Neuronal stem cell (in vitro differentiated cells): ENCODE measurements at regions not wholly inside any gene's neighbourhood (a gene's known extent, or its start where the extent isn't known, plus 50 kb on each side); places are given as distances from the start of the nearest gene placed in this dataset.
"Not testable (repeated sequence)": the region's sequence is repeated elsewhere in the genome, so short reads cannot be mapped to it uniquely, and the experiment has no call there.

ENCODE experiments used
- DNase-seq: peaks from one replicate; pipeline ENCODE4 v3.0.0-alpha.2; 2013; ENCODE audit warnings: low spot score
- H2AFZ ChIP-seq: one replicate; pipeline ENCODE4 v1.6.1; 2013; ENCODE audit warnings: mild to moderate bottlenecking, low read length, inconsistent platforms
- H2AK5ac ChIP-seq: 2 replicates; pipeline ENCODE4 v1.6.1; 2013; ENCODE audit warnings: low read depth, mild to moderate bottlenecking, inconsistent platforms, low read length, moderate library complexity, mixed read lengths
- H2BK120ac ChIP-seq: 2 replicates; pipeline ENCODE4 v1.6.1; 2013; ENCODE audit warnings: low read depth, mild to moderate bottlenecking, inconsistent platforms, low read length, moderate library complexity, mixed read lengths
- H2BK12ac ChIP-seq: one replicate; pipeline ENCODE4 v1.6.1; 2013; ENCODE audit warnings: low read length, inconsistent platforms
- H2BK15ac ChIP-seq: 2 replicates; pipeline ENCODE4 v1.6.1; 2013; ENCODE audit warnings: mild to moderate bottlenecking, low read length, inconsistent platforms, mixed read lengths
- H2BK5ac ChIP-seq: one replicate; pipeline ENCODE4 v1.6.1; 2013; ENCODE audit warnings: inconsistent platforms, mild to moderate bottlenecking, low read length, moderate library complexity
- H3K14ac ChIP-seq: one replicate; pipeline ENCODE4 v1.6.1; 2013; ENCODE audit warnings: low read length, inconsistent platforms
- H3K18ac ChIP-seq: 2 replicates; pipeline ENCODE4 v1.6.1; 2013; ENCODE audit warnings: low read length, inconsistent platforms
- H3K23ac ChIP-seq: 2 replicates; pipeline ENCODE4 v1.6.1; 2013; ENCODE audit warnings: low read depth, mild to moderate bottlenecking, mixed read lengths, low read length, inconsistent platforms; ENCODE audit not compliant: poor library complexity
- H3K27ac ChIP-seq: replicated peaks from 3 replicates; pipeline ENCODE4 v1.5.1; 2013; ENCODE audit warnings: low read length, inconsistent platforms
- H3K27me3 ChIP-seq, 3 experiments: 2 replicates each; pipeline ENCODE4 v1.6.1; 2013; ENCODE audit warnings: low read length in 3 of 3, mild to moderate bottlenecking in 2 of 3, inconsistent platforms in 1 of 3, low read depth in 1 of 3, mixed read lengths in 1 of 3, moderate library complexity in 1 of 3; ENCODE audit not compliant: control insufficient read depth in 3 of 3, insufficient read depth in 3 of 3
- H3K36me3 ChIP-seq, 2 donors: replicated peaks in 1 of 2; 2 replicates each; pipeline ENCODE4 v1.6.1; 2013; ENCODE audit warnings: low read length in 2 of 2; ENCODE audit not compliant: control insufficient read depth in 2 of 2, insufficient read depth in 2 of 2
- H3K4ac ChIP-seq: 2 replicates; pipeline ENCODE4 v1.6.1; 2013; ENCODE audit warnings: inconsistent platforms, mild to moderate bottlenecking, low read length, moderate library complexity
- H3K4me1 ChIP-seq, 2 donors: 1 replicate in 1 of 2; 2 replicates in 1 of 2; pipeline ENCODE4 v1.6.1; 2013; ENCODE audit warnings: low read length in 2 of 2, low read depth in 1 of 2; ENCODE audit not compliant: control insufficient read depth in 2 of 2, insufficient read depth in 1 of 2
- H3K4me2 ChIP-seq: one replicate; pipeline ENCODE4 v1.6.1; 2013; ENCODE audit warnings: mild to moderate bottlenecking, low read length, inconsistent platforms; ENCODE audit not compliant: insufficient read depth, poor library complexity, severe bottlenecking
- H3K4me3 ChIP-seq, 2 donors: 2 replicates each; pipeline ENCODE4 v1.5.1; 2013; ENCODE audit warnings: low read length in 2 of 2, mild to moderate bottlenecking in 2 of 2, inconsistent platforms in 1 of 2, moderate library complexity in 1 of 2
- H3K79me1 ChIP-seq: one replicate; pipeline ENCODE4 v1.6.1; 2013; ENCODE audit warnings: low read depth, mild to moderate bottlenecking, inconsistent platforms, low read length, moderate library complexity
- H3K9ac ChIP-seq: one replicate; pipeline ENCODE4 v1.6.1; 2013; ENCODE audit warnings: mild to moderate bottlenecking, low read depth, low read length, inconsistent platforms; ENCODE audit not compliant: poor library complexity
- H3K9me3 ChIP-seq, 2 donors: replicated peaks in 1 of 2; 2 replicates each; pipeline versions ENCODE3 to v1.6.1; 2013; ENCODE audit warnings: low read length in 2 of 2, mild to moderate bottlenecking in 2 of 2, inconsistent platforms in 1 of 2, low read depth in 1 of 2, mixed read lengths in 1 of 2, moderate library complexity in 1 of 2; ENCODE audit not compliant: control insufficient read depth in 2 of 2, insufficient read depth in 1 of 2
- H4K8ac ChIP-seq: one replicate; pipeline ENCODE4 v1.6.1; 2013; ENCODE audit warnings: low read depth, mild to moderate bottlenecking, inconsistent platforms, low read length, moderate library complexity
- H4K91ac ChIP-seq: one replicate; pipeline ENCODE4 v1.6.1; 2013; ENCODE audit warnings: low read length, low read depth, mild to moderate bottlenecking, inconsistent platforms; ENCODE audit not compliant: poor library complexity
- WGBS, 2 donors: extraction: QIAGEN DNeasy Blood & Tissue Kit; methylation state at CpG; one replicate each; pipeline ENCODE4 v1.1.7; 2013; ENCODE audit warnings: missing lambda C conversion rate in 2 of 2, mixed read lengths in 1 of 2; ENCODE audit not compliant: insufficient read length in 2 of 2, insufficient replicate concordance in 1 of 2; ENCODE audit errors: extremely low coverage in 2 of 2; 5-methylcytosine and 5-hydroxymethylcytosine counted together

GRCh38 chr2:89148256-89148655, 456.8 kb downstream of the RPIA start:
- H3K4me3 ChIP-seq, H2BK120ac ChIP-seq, H3K27ac ChIP-seq, H2AK5ac ChIP-seq, H3K36me3 ChIP-seq, H3K18ac ChIP-seq, H3K14ac ChIP-seq, H4K8ac ChIP-seq, H3K9ac ChIP-seq, H3K9me3 ChIP-seq, H3K4me1 ChIP-seq, H3K23ac ChIP-seq, H3K27me3 ChIP-seq, H4K91ac ChIP-seq, H2BK12ac ChIP-seq, DNase-seq, H2AFZ ChIP-seq, H2BK15ac ChIP-seq, H3K4me2 ChIP-seq, H2BK5ac ChIP-seq, H3K79me1 ChIP-seq, H3K4ac ChIP-seq: not testable (repeated sequence)
- WGBS, 2 donors: no CpG with 5 or more reads among the region's 2 CpGs

GRCh38 chr2:89151699-89152098, 460.2 kb downstream of the RPIA start:
- H3K4me3 ChIP-seq, H2AFZ ChIP-seq, H3K4me2 ChIP-seq, H4K8ac ChIP-seq, H2BK5ac ChIP-seq, DNase-seq, H2AK5ac ChIP-seq, H3K9ac ChIP-seq, H3K14ac ChIP-seq, H2BK120ac ChIP-seq, H2BK12ac ChIP-seq, H4K91ac ChIP-seq, H3K27me3 ChIP-seq, H3K9me3 ChIP-seq, H3K79me1 ChIP-seq, H3K27ac ChIP-seq, H3K18ac ChIP-seq, H3K4me1 ChIP-seq, H3K4ac ChIP-seq, H3K23ac ChIP-seq, H3K36me3 ChIP-seq, H2BK15ac ChIP-seq: not testable (repeated sequence)
- no CpG with 5 or more reads among the region's 1 CpG for WGBS, 2 donors

DNA sequence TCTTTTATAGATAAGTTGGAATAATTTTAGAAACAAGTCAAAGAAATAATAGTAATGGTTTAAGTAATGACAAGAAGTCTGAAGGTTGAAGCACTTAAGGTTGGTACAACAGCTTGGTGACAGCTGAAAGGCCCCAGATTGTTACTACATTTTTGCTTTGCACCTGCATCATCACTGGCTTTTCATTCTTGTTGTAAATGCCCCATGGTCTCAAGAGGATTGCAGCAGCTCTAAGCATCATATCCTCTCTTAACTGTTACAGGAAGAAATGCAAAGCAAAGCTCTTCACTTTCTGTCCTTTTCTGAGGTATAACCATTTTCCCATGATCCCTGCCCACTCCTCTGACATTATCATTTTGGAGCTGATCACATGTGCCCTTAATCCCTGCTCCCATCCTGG, 461.0 kb downstream of the RPIA start:
- H3K23ac ChIP-seq, H3K27me3 ChIP-seq, H2AK5ac ChIP-seq, DNase-seq, H2BK12ac ChIP-seq, H3K9ac ChIP-seq, H3K4ac ChIP-seq, H3K4me2 ChIP-seq, H2BK5ac ChIP-seq, H4K91ac ChIP-seq, H2BK120ac ChIP-seq, H3K18ac ChIP-seq, H3K79me1 ChIP-seq, H2AFZ ChIP-seq, H3K27ac ChIP-seq, H4K8ac ChIP-seq, H3K4me3 ChIP-seq, H3K36me3 ChIP-seq, H3K14ac ChIP-seq, H3K9me3 ChIP-seq, H2BK15ac ChIP-seq, H3K4me1 ChIP-seq: not testable (repeated sequence)

DNA sequence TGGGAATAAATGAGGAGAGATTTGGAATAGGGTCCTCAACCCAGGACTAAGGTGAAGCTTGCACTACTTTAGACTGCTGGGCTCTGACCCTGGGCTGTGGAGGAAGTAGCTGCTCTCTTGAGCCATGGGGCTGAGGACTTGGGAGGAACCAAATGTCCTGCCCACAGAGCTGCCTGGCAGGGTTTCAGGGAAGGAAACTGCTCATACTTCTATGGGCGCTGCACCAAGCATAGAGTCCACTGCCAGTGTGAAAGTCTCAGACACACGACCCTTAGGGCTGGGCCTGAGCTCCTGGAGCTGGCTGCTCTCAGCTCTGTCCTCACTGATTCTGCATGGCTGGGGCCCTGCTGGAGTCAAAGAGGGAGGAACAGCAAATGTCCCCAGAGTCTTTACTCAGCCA, 461.7 kb downstream of the RPIA start:
- H3K36me3 ChIP-seq, H3K27ac ChIP-seq, H3K4ac ChIP-seq, H3K79me1 ChIP-seq, H2AK5ac ChIP-seq, H3K4me2 ChIP-seq, H2BK120ac ChIP-seq, H2BK12ac ChIP-seq, H4K8ac ChIP-seq, H2BK15ac ChIP-seq, H3K18ac ChIP-seq, H3K9ac ChIP-seq, H3K4me3 ChIP-seq, H2BK5ac ChIP-seq, DNase-seq, H4K91ac ChIP-seq, H2AFZ ChIP-seq, H3K27me3 ChIP-seq, H3K14ac ChIP-seq, H3K4me1 ChIP-seq, H3K9me3 ChIP-seq, H3K23ac ChIP-seq: not testable (repeated sequence)
- no CpG with 5 or more reads among the region's 2 CpGs for WGBS, 2 donors
